HG02970 (cell line): ENCODE measurements at regions not wholly inside any gene's neighbourhood (a gene's known extent, or its start where the extent isn't known, plus 50 kb on each side); places are given as distances from the start of the nearest gene placed in this dataset.

ENCODE experiments used
- ATAC-seq: cut with Tn5 transposase; IDR thresholded peaks from one replicate; pipeline ENCODE4 v1.9.1; 2021; ENCODE audit warnings: mild to moderate bottlenecking, moderate library complexity, moderate number of reproducible peaks; ENCODE audit not compliant: unreplicated experiment, low FRiP score

DNA sequence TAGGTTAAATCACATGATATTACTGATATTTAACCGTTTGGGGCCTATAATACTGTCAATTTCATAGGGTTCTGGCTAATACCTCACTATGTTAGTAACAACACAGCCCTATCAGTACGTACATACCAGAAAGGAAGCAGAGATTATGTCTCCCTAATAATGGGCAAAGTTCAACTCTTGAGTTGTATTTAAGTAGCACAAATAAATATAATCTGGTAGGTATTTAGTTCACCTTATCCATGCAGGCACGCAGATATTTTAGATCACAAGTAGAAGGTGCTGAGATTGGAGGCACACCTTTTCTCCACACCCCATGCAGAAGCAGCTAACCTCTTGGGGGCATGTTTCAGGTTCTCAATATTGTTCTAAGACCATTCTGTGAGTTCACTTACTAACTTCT, 118.9 kb downstream of the IRS1 start:
- no peak for ATAC-seq

GRCh38 chr2:226679389-226680065, 120.1 kb downstream of the IRS1 start:
- no peak for ATAC-seq

DNA sequence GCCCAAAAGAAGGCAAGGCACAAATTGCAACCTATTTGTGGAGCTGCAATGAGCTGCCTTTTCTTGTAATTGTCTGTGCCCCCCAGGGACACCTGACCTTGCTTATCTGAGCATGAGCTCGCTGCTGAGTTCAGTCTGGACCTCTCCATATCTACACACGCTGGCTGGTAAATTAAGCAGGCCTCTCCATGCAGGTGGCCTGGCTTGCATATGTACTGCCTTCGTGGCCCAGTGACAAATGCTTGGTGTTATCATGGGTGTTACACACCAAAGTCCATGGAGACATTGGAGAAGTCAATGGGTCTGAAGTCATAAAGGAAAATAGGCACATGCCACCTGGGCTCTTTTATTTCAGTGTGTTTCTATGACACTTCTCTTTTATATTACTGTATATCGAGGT, 121.2 kb downstream of the IRS1 start:
- ATAC-seq: no peak

DNA sequence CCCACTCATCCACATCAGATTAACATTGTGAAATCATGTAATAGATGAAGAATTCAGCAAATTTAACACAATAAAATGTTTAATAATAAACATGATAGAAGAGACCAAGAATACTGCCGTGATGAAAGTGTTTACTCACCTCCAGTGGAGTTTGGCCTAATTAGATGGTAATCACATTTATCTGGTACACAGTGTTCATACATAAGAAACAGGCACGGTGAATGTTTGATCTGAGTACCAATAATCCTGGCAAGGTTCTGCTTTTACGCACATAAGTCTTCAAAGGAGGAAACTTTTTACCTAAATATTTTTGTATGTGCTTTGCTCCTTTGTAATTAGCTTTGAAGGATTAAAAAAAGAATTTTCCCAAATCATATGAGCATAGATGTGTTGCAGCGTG, 122.5 kb downstream of the IRS1 start:
- ATAC-seq: no peak

DNA sequence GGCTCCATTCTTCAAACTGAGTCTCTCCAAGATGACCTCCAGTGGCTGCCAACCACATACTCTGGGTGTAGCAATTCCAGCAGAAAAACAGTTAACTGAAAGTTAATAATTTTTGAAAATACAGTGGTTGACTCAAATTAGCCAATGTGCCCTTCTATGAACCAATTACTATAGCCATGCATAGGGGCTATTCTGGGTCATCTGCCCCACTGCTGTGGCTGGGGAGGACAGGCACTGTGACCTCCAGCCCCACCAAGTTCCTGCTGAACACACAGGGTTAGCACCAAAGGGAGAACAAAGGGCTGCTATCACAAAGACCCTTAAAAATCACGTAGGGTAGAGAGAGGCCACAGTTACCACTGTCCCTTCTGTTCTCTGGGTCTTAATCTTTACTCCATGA, 123.0 kb downstream of the IRS1 start:
- ATAC-seq: no peak

GRCh38 chr2:226674123-226674522, 125.5 kb downstream of the IRS1 start:
- ATAC-seq: no peak

DNA sequence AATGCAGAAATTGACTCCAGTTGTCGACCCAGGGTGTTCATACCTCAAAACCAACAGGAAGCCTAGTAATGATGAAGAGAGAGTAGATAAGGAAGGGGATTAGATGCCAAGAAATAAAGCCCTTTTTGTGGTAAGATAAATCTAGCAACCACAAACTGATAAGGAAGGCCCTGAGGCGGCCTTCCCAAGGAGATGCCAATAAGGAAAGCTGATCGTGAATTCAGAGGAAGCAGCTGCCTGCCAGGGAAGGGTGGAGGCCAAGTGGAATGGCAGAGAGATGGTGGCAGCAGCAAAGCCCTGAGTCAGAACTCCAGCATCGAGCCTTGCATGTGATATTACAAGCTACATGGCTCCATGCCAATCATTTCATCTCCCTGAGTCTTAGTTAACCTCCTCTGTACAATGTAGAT, 126.3 kb downstream of the IRS1 start:
- no peak for ATAC-seq

DNA sequence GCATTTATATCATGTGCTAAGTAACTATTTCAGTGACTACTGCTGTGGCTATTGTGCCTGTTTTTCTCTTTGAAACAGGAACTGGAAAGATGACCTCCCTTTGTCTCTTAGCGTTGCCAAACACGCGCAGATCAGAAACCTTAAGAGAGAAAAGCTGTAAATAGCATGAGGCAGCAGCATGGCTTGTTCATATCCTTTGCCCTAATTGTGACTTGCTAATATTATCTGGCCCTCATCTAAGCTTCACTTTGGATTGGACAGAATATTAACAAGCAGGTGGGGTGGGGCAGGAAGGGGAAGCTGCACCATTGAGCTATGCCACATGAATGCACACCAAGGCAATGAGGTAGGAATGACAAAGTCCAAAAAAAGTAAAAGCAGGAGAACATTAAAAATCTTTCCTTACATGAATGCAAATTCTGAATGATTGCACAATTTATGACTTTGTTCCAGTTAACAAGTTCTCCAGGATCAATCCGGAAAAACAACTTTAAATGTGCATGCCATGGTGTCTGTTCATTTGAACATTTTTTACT, 128.4 kb downstream of the IRS1 start:
- no peak for ATAC-seq

- no peak for ATAC-seq
Observed at GRCh38 chr2:226669905-226670304, 129.7 kb downstream of the IRS1 start.

DNA sequence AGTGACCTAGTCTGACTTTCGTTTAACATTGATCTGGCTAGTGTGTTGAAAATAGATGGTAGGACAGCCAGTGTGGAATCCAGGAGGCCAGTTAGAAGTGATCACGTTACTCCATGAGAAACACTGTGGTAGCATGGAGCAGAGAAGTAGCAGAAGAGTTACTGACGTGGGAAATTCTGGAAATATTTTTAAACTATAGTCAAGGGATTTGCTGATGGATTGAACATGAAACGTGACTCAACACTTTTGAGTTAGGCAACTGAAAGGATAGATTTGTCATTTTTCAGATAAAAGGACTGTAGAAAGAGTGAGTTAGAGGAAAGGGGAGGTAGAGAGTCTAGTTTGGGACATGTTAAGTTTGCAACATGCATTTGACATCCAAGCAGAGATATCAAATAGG, 130.4 kb downstream of the IRS1 start:
- ATAC-seq: no peak

GRCh38 chr2:226667736-226668135, 131.9 kb downstream of the IRS1 start:
- ATAC-seq: no peak

DNA sequence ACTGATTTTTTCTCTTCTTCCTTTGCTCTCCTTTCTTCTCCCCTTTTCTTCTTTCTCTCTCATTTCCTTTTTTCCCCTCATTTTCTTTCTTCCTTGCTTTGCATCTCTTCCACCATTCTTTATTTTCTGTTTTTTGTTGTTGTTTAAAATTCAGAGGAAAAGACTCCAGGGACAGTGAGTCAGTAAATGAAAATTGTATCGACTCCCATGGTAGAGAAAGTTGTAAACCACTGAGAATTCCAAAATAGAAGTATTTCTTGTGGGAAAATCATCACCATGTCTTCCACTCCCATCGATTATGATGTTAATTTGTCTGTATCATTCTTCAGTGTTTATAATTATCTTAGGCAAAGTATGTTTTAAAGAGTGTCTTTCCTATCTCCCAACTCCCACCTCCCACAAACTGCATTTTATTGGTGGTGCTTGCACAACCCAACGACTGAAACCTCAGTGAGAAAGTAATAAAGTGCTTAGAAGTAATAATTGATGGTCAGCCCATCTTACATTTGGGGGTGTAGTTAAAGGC, 134.3 kb downstream of the IRS1 start:
- ATAC-seq: no peak

DNA sequence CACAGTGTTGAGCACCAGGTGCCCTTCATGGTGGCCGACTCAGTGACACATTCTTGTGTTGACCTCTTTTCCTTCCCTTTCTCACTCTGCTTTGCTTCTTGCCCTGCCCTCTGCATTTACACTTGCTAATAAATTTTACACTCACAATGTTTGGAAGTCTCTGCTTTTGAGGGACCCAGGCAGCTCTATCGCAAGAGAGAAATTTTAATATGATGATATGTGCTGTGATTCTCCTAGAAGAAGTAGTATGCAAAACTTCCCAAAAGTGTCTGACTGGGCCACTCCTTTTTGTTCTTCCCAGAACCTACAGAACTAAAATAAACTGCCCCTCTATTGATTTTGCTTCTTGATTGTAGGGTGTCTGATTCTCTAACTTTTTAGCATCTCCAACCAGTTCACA, 135.0 kb downstream of the IRS1 start:
- ATAC-seq: no peak

GRCh38 chr2:226664140-226664539, 135.5 kb downstream of the IRS1 start:
- ATAC-seq: no peak

DNA sequence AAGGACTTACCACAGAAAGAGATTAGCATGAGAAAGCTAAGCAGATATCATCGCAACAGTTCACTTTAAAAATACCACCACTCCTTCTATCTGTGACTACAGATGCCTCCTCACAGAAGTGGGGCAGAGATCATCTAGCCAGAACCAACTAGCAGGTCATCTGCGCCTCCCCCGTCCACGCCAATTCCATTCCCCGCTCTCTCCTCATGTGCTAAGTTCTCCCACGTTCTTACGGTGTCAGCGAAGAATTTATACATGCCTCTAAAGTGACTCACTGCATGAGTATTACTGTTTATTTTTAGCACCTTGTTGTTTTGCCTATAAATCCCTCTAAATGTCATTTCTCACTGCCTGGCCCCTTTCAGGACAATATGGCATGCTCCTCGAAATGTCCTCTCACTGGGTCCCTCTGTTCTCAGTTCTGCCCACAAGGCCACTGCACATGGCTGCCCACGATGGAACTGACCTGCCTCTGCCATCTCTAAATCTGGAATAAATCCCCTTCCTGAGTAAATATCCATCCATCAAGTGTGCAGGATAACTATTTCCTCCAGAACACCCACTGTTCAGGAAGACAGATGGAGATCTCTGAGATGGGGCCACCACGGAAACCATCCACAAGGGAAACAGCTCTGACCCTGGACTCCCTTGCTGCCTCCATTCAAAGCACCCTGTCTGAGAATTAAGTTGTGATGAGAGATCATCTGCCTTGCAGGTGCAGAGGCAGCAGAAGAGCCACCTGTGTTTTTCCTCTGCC, 137.7 kb downstream of the IRS1 start:
- no peak for ATAC-seq

GRCh38 chr2:226660526-226660925, 139.1 kb downstream of the IRS1 start:
- ATAC-seq: no peak

DNA sequence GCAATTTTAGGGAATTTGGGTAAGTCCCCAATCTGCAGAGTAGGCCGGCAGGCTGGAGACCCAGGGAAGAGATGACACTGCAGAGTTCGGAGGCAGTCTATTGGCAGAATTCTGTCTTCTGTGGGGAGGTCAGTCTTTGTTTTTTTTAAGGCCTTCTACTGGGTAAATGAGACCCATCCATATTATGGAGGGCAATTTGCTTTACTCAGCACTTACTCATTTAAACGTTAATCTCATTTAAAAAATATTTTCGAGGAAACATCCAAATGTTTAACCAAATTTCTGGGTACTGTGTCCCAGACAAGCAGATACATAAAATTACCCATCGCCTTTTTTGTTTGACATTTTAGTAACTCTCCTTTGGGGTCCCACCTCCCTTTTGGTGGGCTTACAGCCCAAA, 139.5 kb downstream of the IRS1 start:
- ATAC-seq: no peak

GRCh38 chr2:226659410-226659809, 140.2 kb downstream of the IRS1 start:
- no peak for ATAC-seq

GRCh38 chr2:226658555-226658954, 141.1 kb downstream of the IRS1 start:
- no peak for ATAC-seq

GRCh38 chr2:226657340-226658053, 142.1 kb downstream of the IRS1 start:
- no peak for ATAC-seq

DNA sequence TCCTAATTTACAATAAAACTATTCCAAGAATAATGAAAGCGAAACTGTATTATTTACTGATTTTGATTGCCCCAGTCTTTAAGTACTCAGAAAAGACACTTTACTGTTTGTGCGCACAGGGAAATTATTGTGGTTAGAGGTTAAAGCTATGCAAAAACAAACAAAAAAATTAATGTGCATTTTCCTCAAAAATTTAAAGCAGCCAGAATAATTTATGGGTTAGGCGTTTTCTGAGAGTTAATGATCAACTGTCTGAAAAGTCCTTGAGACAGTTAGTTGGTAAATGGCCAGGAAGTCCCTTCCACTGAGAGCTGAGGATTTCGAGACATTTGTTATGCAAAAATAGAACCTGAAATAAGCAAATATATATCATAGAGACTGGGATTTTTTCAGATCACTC, 143.3 kb downstream of the IRS1 start:
- no peak for ATAC-seq
